Fibroblast of the conjunctiva (primary cell): ENCODE measurements at regions not wholly inside any gene's neighbourhood (a gene's known extent, or its start where the extent isn't known, plus 50 kb on each side); places are given as distances from the start of the nearest gene placed in this dataset.
"Not testable (repeated sequence)": the region's sequence is repeated elsewhere in the genome, so short reads cannot be mapped to it uniquely, and the experiment has no call there.

ENCODE experiments used
- DNase-seq: peaks from one replicate; pipeline ENCODE4 v3.0.0-alpha.2; 2010; ENCODE audit warnings: low read depth

- DNase-seq, result no peak
Measured at GRCh38 chr7:9210114-9210513, 776.7 kb downstream of the NXPH1 start.

GRCh38 chr7:9217204-9217603 is 783.8 kb downstream of the NXPH1 start:
- DNase-seq, result no peak

DNA sequence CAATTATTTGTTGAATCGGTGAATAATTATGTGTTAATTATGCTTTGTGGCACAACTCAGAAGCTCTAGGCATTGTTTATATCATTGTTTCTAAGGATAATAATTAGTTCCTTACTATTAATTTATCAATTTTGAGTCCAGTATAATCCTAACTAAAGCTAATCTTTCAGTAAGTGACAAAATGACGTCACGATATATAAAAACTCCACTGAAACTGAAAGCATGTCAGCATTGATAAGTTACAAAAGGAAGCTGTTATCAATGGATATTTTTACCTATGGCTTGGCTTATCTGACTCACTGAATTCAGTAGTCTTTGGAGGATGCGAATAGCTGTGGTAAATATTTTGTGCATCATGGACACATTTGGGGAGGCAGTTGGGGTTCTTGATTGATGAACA is 793.1 kb downstream of the NXPH1 start:
- DNase-seq, result no peak

- DNase-seq, result no peak
Measured at GRCh38 chr7:9231630-9232121, 798.3 kb downstream of the NXPH1 start.

DNA sequence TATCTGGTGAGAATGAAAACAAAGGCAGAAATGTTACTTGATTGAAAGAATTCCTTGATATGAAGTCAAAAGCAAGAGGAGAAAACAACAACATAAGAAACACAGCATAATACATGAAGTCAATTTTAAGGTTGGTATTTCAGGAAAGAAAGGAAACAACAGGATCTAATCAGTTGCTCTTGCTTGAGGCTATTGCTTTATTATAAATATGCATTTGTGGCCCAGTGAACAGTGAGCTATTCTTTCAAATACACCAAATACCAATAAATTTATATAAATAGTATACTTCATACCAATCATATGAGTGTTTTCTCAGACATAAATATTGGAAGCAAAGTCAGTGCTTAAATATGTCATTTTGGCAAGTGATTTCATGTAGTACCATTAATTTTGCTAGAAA is 806.6 kb downstream of the NXPH1 start:
- DNase-seq, result no peak

- DNase-seq, result no peak
Measured at GRCh38 chr7:9241826-9242225, 808.4 kb downstream of the NXPH1 start.

- DNase-seq, result no peak
Measured at GRCh38 chr7:9242636-9243035, 809.2 kb downstream of the NXPH1 start.

- no peak for DNase-seq
Measured at GRCh38 chr7:9250876-9251275, 817.5 kb downstream of the NXPH1 start.

DNA sequence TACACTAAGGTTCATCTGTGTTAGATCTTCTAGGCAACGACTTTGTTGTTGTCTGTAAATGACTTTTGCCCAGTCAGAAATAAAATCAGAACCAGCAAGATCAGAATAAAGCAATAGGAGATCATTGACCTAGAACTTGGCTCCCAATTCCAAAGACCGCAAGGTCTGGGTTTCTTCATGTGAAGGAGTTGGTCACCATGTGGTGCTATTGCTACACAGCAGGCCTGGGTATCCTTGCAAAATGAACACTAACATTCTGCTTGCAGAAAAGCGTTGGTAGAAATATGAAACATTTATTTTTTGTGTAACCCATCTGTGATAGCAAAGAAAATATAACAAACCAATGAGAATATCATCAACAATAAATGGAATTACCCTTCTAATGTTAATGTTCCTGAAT is 831.0 kb downstream of the NXPH1 start:
- no peak for DNase-seq

DNA sequence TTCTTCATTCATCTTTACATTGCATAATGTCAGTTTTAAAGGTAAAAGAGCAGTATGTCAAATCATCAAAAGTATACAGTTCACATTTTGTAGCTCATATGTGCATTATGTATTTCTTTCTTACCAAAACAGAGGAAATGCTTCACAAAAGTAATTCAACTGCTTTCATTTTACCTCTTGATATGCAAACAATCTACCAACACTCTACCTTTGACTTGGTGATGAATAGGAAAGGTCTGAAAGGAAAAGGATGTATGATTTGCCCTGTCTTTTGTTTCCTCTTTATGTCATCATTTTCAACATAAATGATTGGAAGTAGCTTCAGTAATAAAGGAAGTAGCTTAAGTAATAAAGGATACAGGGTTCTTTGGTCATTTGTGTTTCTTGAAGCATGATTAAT is 846.7 kb downstream of the NXPH1 start:
- DNase-seq, result no peak

DNA sequence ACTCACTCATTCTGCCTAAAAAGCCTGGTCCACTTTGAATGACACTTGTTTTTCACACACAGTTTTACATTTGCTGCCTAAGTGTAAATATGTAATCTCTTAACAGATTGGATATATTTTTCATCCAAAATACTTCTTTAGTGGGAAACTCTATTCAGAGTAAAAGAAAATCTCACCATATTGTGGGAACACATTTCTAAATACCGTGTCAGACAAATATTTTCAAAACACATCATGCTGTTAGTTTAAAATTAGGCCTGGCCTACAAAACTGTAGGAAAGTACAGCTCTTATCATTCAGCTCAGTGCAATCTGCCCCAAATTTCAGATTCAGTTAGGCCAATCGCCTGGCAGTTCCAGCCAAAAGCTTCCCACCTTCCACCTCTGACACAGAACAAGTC is 849.8 kb downstream of the NXPH1 start:
- no peak for DNase-seq

- no peak for DNase-seq
Measured at GRCh38 chr7:9302436-9302835, 869.0 kb downstream of the NXPH1 start.

DNA sequence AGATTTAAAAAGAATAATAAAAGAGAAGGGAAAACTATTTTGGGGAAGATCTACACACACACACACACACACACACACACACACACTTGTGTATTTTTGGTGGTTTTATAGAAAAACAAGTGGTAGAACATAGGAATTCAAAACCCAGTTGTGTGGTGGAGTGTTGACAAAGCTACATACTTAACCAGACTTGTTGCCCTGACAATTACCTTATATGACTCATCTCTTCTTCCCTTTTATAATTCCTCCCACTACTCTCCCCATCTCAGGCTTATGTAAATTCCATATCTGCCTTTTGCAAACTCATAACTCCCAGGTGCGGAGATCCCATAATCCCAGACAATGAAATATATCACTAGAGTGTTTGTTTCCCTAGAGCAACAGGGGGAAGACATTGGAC is 873.7 kb downstream of the NXPH1 start:
- DNase-seq, result no peak

DNA sequence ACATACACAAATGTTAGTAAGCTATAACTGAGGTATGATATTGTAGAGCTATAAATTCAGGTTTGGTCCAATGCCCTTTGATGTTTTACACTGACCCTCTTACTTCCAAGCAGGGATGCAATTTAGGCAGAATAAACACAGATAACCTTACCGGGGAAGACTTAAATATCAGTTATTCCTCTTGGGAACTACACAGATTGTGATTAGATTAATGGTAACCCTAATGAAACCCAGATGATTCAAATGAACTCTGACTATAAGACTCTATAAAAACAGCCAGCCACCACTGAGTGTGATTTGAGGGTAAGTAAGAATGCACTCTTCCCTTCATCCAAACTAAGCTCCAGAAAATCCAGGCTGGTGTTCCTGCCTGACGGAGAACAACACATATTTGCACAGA is 891.1 kb downstream of the NXPH1 start:
- DNase-seq, result no peak

DNA sequence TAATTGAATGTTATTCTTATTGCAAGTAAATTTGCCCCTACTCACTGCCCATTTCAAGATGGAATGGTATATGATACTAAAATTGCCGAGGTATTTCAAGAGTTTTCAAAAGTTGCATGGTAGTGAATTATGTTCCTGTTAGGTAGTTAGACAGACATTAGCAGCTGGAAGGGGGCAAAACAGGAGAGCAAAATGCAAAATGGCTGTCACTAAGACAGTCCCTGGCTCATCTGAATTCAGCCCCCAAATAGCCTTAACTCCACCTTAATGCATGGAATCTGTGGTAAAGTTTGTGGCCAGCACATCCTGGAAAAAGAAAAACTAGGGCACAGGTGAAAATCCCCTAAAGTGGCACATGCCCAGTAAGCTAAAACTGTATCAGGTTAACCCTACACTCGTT is 894.9 kb downstream of the NXPH1 start:
- DNase-seq, result no peak

DNA sequence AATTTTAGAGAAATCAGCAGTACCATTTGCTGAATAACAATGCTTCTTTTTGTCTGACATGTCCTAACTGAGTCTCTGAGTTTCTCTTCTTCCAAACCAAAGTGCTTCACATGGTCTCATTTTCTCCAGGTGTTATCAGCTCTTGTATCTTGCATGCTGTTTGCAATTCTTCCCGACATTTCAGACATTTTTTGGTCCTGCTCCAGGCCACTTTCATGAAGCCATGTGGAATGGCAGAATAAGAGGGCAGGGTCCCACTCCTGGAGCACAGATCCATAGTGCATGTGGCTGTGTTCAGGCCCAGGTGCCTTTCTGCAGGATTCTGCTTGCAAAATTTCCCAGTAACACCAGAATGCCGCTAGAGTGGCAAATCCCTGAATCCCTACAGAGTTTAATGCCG is 916.2 kb downstream of the NXPH1 start:
- DNase-seq, result no peak

- DNase-seq, result no peak
Measured at GRCh38 chr7:9391221-9391620, 957.8 kb downstream of the NXPH1 start.

DNA sequence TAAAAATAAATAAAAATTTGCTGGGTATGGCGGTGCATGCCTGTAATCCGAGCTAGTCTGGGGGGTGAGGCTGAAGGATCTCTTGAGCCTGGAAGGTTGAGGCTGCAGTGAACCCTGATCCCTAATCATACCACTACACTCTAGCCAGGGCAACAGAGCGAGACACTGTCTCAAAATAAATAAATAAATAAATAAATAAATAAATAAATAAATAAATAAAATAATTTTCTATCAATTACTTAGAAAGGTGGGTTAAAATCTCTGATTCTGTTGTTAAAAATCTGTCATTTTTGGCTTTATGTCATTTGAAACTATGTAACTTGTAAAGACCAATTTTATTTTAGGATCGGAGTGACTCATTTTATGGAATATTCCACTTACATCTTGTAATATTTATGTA is 958.6 kb downstream of the NXPH1 start:
- no peak for DNase-seq

DNA sequence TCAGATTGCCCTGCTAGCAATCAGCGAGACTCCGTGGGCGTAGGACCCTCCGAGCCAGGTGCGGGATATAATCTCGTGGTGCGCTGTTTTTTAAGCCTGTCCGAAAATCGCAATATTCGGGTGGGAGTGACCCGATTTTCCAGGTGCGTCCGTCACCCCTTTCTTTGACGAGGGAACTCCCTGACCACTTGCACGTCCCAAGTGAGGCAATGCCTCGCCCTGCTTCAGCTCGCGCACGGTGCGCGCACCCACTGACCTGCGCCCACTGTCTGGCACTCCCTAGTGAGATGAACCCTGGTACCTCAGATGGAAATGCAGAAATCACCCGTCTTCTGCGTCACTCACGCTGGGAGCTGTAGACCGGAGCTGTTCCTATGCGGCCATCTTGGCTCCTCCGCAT is 971.0 kb downstream of the NXPH1 start:
- not testable (repeated sequence) for DNase-seq

- DNase-seq, result no peak
Measured at GRCh38 chr7:9407816-9408215, 974.4 kb downstream of the NXPH1 start.

DNA sequence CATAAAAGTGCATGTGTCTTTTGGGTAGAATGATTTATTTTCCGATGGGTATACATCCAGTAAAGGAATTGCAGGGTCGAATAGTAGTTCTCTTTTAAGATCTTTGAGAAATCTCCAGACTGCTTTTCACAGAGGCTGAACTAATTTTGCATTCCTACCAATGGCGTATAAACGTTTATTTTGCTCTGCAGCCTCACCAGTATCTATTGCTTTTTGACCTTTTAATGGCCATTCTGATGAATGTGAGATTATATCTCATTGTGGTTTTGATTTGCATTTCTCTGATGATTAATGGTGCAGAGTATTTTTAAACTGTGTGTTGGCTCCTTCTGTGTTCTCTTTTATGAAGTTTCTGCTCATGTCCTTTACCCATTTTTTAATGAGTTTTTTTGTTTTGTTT is 1020.1 kb downstream of the NXPH1 start:
- DNase-seq, result no peak

GRCh38 chr7:9488555-9488954 is 1055.1 kb downstream of the NXPH1 start:
- DNase-seq, result peak; percentile 40

DNA sequence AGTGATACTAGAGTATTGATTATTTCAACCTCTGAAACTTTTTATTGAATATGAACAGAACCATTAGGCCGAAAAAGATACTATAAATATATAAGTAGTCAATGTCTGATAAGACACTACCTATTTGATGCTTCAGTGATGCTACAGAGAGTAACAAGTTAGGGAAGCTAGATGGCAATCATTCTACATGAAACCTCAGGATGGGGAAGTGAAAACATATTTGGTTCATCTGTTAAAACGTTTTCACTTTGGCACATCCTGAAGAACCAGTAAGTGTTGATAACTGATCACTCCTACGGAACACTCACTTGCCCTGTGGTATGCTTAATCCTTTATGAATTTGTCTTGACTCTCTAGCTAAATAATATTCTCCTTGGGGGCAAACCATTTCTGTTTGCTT is 1064.9 kb downstream of the NXPH1 start:
- DNase-seq, result no peak

GRCh38 chr7:9502269-9502668 is 1068.9 kb downstream of the NXPH1 start:
- DNase-seq, result no peak

- DNase-seq, result no peak
Measured at GRCh38 chr7:9504678-9505077, 1071.3 kb downstream of the NXPH1 start.
